HepG2 (cell line): ENCODE measurements at regions not wholly inside any gene's neighbourhood (a gene's known extent, or its start where the extent isn't known, plus 50 kb on each side); places are given as distances from the start of the nearest gene placed in this dataset.

Experiments
- ATAC-seq: fragments of 200-7000 bp; cut with Tn5 transposase; 3 replicates; pipeline ENCODE4 v1.9.1; 2020; ENCODE audit warnings: mild to moderate bottlenecking, moderate library complexity
- BruUV-seq: library from RNA; stranded (reverse); fragments of 400-500 nt; replicated peaks from 2 replicates; lab custom pipeline; 2021; lab: Mats Ljungman, UMichigan
- CTCF ChIA-PET: fragments of 300-600 bp; formaldehyde crosslinking; extraction: SDS; loops from one replicate; lab custom pipeline; 2021; ENCODE audit warnings: low total read pairs, inconsistent platforms, low intra/inter-chr PET ratio; lab: Yijun Ruan, JAX
- POLR2A ChIA-PET: fragments of 350-600 bp; sonication (Branson Sonifier 250); formaldehyde crosslinking; loops from one replicate; lab custom pipeline; 2020; ENCODE audit warnings: antibody characterized with exemption, inconsistent platforms; lab: Yijun Ruan, JAX
- DNase-seq: peaks from one replicate; pipeline ENCODE4 v3.0.0-alpha.2; 2015; ENCODE audit warnings: low spot score
- FAIRE-seq: peaks from 3 replicates; lab custom pipeline; 2011; peaks lifted over from hg19 to GRCh38; lab: Jason Lieb, UNC
- H2AFZ ChIP-seq: one replicate; pipeline ENCODE4 v1.6.1; 2011; ENCODE audit warnings: low read length, inconsistent platforms
- H3K27ac ChIP-seq: fragments of 300-600 bp; 3 replicates; pipeline ENCODE4 v1.8.0; 2011; ENCODE audit warnings: mixed run types, mild to moderate bottlenecking, mixed read lengths, low read length, inconsistent platforms; ENCODE audit not compliant: insufficient read depth; ENCODE audit errors: extremely low read length
- H3K27me3 ChIP-seq, 2 experiments: fragments of 200-600 bp in 1 of 2; 2 replicates in 1 of 2; 3 replicates in 1 of 2; pipeline versions ENCODE4 v1.6.0 to v1.8.0; 2011; ENCODE audit warnings: low read length in 2 of 2, mild to moderate bottlenecking in 2 of 2, moderate library complexity in 2 of 2, inconsistent platforms in 1 of 2; ENCODE audit not compliant: insufficient read depth in 2 of 2, control insufficient read depth in 1 of 2
- H3K36me3 ChIP-seq, 2 experiments: fragments of 200-600 bp in 1 of 2; replicated peaks in 1 of 2; 2 replicates in 1 of 2; 3 replicates in 1 of 2; pipeline versions ENCODE4 v1.5.1 to v1.8.0; 2011; ENCODE audit warnings: low read length in 2 of 2, inconsistent platforms in 1 of 2; ENCODE audit not compliant: insufficient read depth in 2 of 2, control insufficient read depth in 1 of 2
- H3K4me1 ChIP-seq: 2 replicates; pipeline ENCODE4 v1.5.1; 2012; ENCODE audit warnings: low read length, inconsistent platforms; ENCODE audit not compliant: insufficient read depth
- H3K4me2 ChIP-seq: 2 replicates; pipeline ENCODE4 v1.6.0; 2011; ENCODE audit warnings: low read depth, low read length, inconsistent platforms
- H3K4me3 ChIP-seq, 3 experiments: fragments of 200-600 bp in 1 of 3; sonication (generic), shearing (Covaris generic) in 1 of 3; replicated peaks in 1 of 3; 2 replicates each; pipeline ENCODE4 v1.5.1; 2011 to 2016; ENCODE audit warnings: low read length in 3 of 3, inconsistent platforms in 2 of 3, low read depth in 2 of 3, mild to moderate bottlenecking in 2 of 3, control low read depth in 1 of 3, mixed read lengths in 1 of 3; ENCODE audit not compliant: insufficient read depth in 1 of 3
- H3K79me2 ChIP-seq: one replicate; pipeline ENCODE4 v1.6.1; 2011; ENCODE audit warnings: low read length, inconsistent platforms; ENCODE audit not compliant: insufficient read depth
- H3K9ac ChIP-seq: 2 replicates; pipeline ENCODE4 v1.6.0; 2011; ENCODE audit warnings: mild to moderate bottlenecking, low read depth, low read length, inconsistent platforms; ENCODE audit not compliant: insufficient read depth
- H3K9me3 ChIP-seq: 2 replicates; pipeline ENCODE4 v1.5.1; 2012; ENCODE audit warnings: mild to moderate bottlenecking, low read length
- H4K20me1 ChIP-seq: 2 replicates; pipeline ENCODE4 v1.6.0; 2011; ENCODE audit warnings: inconsistent platforms, mild to moderate bottlenecking, low read length, moderate library complexity; ENCODE audit not compliant: insufficient read depth
- EEA1 ChIP-seq: sonication (generic); formaldehyde crosslinking; IDR thresholded peaks from 2 replicates; pipeline ENCODE4 v1.5.1; 2020; ENCODE audit warnings: mild to moderate bottlenecking, missing genetic modification reagents, borderline replicate concordance
- HINFP ChIP-seq: sonication (generic); formaldehyde crosslinking; IDR thresholded peaks from 2 replicates; pipeline ENCODE4 v1.4.0; 2020; ENCODE audit warnings: low read depth, mild to moderate bottlenecking, missing genetic modification reagents
- HNRNPH1 ChIP-seq: fragments of 200-400 bp; formaldehyde crosslinking; optimal IDR thresholded peaks from 2 replicates; pipeline ENCODE3; 2017; ENCODE audit warnings: mild to moderate bottlenecking, low read depth, low read length
- MAFF ChIP-seq: IDR thresholded peaks from 2 replicates; pipeline ENCODE4 v1.6.1; 2011; ENCODE audit warnings: low read depth, low read length, improper control_type of control experiment
- SMAD1 ChIP-seq: sonication (generic); formaldehyde crosslinking; IDR thresholded peaks from 2 replicates; pipeline ENCODE4 v1.4.0; 2020; ENCODE audit warnings: missing genetic modification reagents, low read depth, mild to moderate bottlenecking, borderline replicate concordance
- XRCC5 ChIP-seq: fragments of 200-400 bp; formaldehyde crosslinking; optimal IDR thresholded peaks from 2 replicates; pipeline ENCODE3; 2017; ENCODE audit warnings: mild to moderate bottlenecking, low read length
- ZFY ChIP-seq: sonication (generic); formaldehyde crosslinking; IDR thresholded peaks from 2 replicates; pipeline ENCODE4 v1.4.0; 2020; ENCODE audit warnings: missing genetic modification reagents
- ZNF24 ChIP-seq: fragments of 450-650 bp; IDR thresholded peaks from 2 replicates; pipeline ENCODE4 v1.6.1; 2017; ENCODE audit warnings: antibody characterized with exemption, mild to moderate bottlenecking
- ZNF367 ChIP-seq: sonication (generic); formaldehyde crosslinking; IDR thresholded peaks from 2 replicates; pipeline ENCODE4 v1.4.0; 2020; ENCODE audit warnings: missing genetic modification reagents, borderline replicate concordance
- ZNF510 ChIP-seq: sonication (generic); formaldehyde crosslinking; IDR thresholded peaks from 2 replicates; pipeline ENCODE4 v1.4.0; 2020; ENCODE audit warnings: low read depth, mild to moderate bottlenecking, missing genetic modification reagents
- ZNF749 ChIP-seq: sonication (generic); formaldehyde crosslinking; IDR thresholded peaks from 2 replicates; pipeline ENCODE4 v1.8.0; 2022; ENCODE audit warnings: mild to moderate bottlenecking, missing genetic modification reagents, moderate library complexity, borderline replicate concordance
- ZSCAN29 ChIP-seq: sonication (generic); formaldehyde crosslinking; conservative IDR thresholded peaks from 2 replicates; pipeline ENCODE4 v1.4.0; 2020; ENCODE audit warnings: mild to moderate bottlenecking, missing genetic modification reagents
- WGBS: methylation state at CpG from one replicate; pipeline ENCODE4 v1.1.6; 2017; ENCODE audit warnings: low lambda C conversion rate; 5-methylcytosine and 5-hydroxymethylcytosine counted together
- in situ Hi-C: cut with HindIII; loops from 2 replicates; pipeline ENCODE4 v1.10.0; 2017; ENCODE audit warnings: low pct_unique_long_range_greater_than_20kb; ENCODE audit not compliant: extremely low pct_ligation_motif_present
- intact Hi-C: fragments of 100-400 bp; cut with micrococcal nuclease; formaldehyde crosslinking; loops from one replicate; pipeline ENCODE4 v1.10.0; 2022; ENCODE audit not compliant: unreplicated experiment
- TF ChIP-seq, protein P1 (sequence below), 2 experiments: IDR thresholded peaks; 2 replicates each; pipeline ENCODE4 v1.6.1; 2011 to 2012; ENCODE audit warnings: low read length in 2 of 2, borderline replicate concordance in 1 of 2, low read depth in 1 of 2, mild to moderate bottlenecking in 1 of 2, moderate library complexity in 1 of 2

DNA sequence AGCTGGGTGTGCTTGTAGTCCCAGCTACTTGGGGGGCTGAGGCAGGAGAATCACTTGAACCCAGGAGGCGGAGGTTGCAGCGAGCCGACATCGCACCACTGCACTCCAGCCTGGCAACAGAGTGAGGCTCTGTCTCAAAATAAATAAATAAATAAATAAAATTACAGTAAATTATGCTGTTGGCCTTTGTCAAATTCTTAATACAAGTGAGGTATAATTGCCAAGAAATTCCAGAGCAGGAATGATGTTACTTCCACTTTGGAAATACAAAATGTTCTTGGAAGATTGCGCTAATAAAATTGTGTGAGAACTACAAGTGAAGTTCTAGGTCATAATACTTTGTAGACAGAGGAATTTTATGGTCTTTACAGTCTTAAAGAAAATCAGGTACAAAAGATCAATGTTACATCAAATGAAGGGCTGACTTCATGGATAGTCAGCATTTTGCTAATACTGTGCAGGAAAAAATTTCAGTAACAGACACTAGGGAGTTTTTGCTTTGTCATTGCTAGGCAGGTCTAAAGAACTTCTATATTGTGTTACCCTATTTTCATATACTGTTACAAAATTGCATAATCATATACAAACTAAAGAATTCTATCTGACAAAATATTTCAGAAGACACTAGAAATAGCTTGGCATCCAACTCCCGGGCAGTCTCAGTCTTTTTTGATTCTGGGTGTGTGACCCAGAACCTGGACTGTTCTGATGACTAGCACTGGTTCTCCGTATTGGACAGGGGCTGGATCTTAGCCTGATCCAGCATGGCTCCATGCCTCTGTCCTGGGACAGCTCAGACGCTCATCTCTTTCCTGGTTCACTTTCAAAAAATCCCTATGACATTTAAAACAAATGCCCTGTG is 76.0 kb upstream of the STK17B start:
- 65% methylated on average over 8 of the region's 8 CpGs for WGBS
- Histone ChIP-seq H4K20me1 (no peaks in the 10 kb centered on the region), H3K4me3 (no peak overlapping the region), H3K79me2 (no peaks in the 10 kb centered on the region), H2AFZ (no peak overlapping the region), H3K4me2 (no peak overlapping the region), H3K4me1 (no peaks in the 10 kb centered on the region), H3K36me3 (no peaks in the 10 kb centered on the region), H3K27ac (no peak overlapping the region), H3K27me3 (no peaks in the 10 kb centered on the region; a peak in 1 of 5 replicates), H3K9ac (no peak overlapping the region), H3K9me3 (no peaks in the 10 kb centered on the region)
- in situ Hi-C loops: no loop called here
- CTCF ChIA-PET: no interaction called here
- no peak for ATAC-seq
- intact Hi-C loops: no loop called here
- no TSS peak for BruUV-seq
- POLR2A ChIA-PET: no interaction called here
- no peak for DNase-seq
- no peak for FAIRE-seq
- TF ChIP-seq MAFF (0 out of 2 replicates have a peak, but pooled peaks have one; percentile 14), ZSCAN29 (CRISPR knock-in tag) (no peak), ZNF749 (CRISPR knock-in tag) (no peak), HNRNPH1 (no peak)

DNA sequence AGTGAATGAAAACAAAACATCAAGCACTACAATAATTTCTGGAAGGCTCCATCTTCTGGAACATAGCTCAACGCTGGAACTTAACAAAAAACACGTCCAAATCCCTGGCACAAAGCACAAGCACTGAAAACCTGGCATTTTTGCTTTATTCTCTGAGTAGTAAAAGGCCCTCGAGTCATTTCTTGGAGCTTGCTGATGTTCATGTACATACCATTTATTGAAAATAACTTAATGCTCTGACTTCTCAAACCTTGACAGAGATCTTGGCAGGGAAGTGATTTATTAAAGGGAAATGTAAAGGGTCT is 76.5 kb upstream of the STK17B start:
- ATAC-seq (no peak), DNase-seq (no peak), FAIRE-seq (no peak)
- POLR2A ChIA-PET: no interaction called here
- Histone ChIP-seq H3K4me2 (no peak overlapping the region), H3K9me3 (no peaks in the 10 kb centered on the region), H3K36me3 (no peaks in the 10 kb centered on the region), H3K79me2 (no peaks in the 10 kb centered on the region), H3K4me1 (no peaks in the 10 kb centered on the region), H4K20me1 (no peaks in the 10 kb centered on the region), H3K9ac (no peak overlapping the region), H3K4me3 (no peak overlapping the region), H2AFZ (no peak overlapping the region), H3K27me3 (no peaks in the 10 kb centered on the region; a peak in 1 of 5 replicates), H3K27ac (no peak overlapping the region)
- in situ Hi-C loops (no loop called here), intact Hi-C loops (no loop called here)
- no TSS peak for BruUV-seq
- CTCF ChIA-PET: no interaction called here
- 3% methylated on average over 3 of the region's 3 CpGs for WGBS
- TF ChIP-seq SMAD1 (CRISPR knock-in tag) (no peak), EEA1 (CRISPR knock-in tag) (no peak), ZNF24 (no peak), XRCC5 (no peak), ZNF510 (CRISPR knock-in tag) (no peak), ZNF367 (CRISPR knock-in tag) (no peak), HINFP (CRISPR knock-in tag) (no peak), ZFY (CRISPR knock-in tag) (no peak)
- TF ChIP-seq, protein P1, sequence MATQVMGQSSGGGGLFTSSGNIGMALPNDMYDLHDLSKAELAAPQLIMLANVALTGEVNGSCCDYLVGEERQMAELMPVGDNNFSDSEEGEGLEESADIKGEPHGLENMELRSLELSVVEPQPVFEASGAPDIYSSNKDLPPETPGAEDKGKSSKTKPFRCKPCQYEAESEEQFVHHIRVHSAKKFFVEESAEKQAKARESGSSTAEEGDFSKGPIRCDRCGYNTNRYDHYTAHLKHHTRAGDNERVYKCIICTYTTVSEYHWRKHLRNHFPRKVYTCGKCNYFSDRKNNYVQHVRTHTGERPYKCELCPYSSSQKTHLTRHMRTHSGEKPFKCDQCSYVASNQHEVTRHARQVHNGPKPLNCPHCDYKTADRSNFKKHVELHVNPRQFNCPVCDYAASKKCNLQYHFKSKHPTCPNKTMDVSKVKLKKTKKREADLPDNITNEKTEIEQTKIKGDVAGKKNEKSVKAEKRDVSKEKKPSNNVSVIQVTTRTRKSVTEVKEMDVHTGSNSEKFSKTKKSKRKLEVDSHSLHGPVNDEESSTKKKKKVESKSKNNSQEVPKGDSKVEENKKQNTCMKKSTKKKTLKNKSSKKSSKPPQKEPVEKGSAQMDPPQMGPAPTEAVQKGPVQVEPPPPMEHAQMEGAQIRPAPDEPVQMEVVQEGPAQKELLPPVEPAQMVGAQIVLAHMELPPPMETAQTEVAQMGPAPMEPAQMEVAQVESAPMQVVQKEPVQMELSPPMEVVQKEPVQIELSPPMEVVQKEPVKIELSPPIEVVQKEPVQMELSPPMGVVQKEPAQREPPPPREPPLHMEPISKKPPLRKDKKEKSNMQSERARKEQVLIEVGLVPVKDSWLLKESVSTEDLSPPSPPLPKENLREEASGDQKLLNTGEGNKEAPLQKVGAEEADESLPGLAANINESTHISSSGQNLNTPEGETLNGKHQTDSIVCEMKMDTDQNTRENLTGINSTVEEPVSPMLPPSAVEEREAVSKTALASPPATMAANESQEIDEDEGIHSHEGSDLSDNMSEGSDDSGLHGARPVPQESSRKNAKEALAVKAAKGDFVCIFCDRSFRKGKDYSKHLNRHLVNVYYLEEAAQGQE (IDR thresholded peaks at IDR 0.05; ENCODE audit: borderline replicate concordance in 1 of 2, low read depth in 1 of 2, low read length in 2 of 2): no peak
